ENCODE measurements at regions not wholly inside any gene's neighbourhood (a gene's known extent, or its start where the extent isn't known, plus 50 kb on each side); places are given as distances from the start of the nearest gene placed in this dataset.

DNA sequence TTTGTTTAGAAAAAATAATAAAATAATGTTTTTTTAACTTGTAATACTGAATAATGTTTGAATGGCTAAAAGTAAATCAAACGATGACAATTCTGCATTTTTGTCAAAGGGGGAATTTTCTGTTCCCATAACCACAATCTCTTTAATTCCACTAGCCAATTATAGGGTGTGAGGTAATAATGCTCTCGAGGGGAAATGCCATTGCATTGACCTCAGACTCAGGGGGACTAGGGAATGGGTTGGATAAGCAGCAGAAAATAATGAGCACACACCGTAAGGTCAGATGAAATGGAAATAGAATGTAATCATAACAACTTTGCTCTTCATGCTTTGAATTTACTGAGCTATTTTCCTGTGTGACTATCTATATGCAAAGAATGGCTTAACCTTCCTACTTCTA is 584.7 kb downstream of the RFPL4B start:
- no peak for TF ChIP-seq CTCF (IDR thresholded peaks at IDR 0.05 in 2 of 3, conservative IDR thresholded peaks at IDR 0.05 in 1 of 3; ENCODE audit: borderline replicate concordance in 1 of 3, insufficient read depth in 1 of 3, low read depth in 2 of 3, low read length in 2 of 3)
- TF ChIP-seq ZBTB33 (IDR thresholded peaks at IDR 0.05; ENCODE audit: extremely low read depth, insufficient replicate concordance, low read length), result no peak
- TF ChIP-seq, protein P1, sequence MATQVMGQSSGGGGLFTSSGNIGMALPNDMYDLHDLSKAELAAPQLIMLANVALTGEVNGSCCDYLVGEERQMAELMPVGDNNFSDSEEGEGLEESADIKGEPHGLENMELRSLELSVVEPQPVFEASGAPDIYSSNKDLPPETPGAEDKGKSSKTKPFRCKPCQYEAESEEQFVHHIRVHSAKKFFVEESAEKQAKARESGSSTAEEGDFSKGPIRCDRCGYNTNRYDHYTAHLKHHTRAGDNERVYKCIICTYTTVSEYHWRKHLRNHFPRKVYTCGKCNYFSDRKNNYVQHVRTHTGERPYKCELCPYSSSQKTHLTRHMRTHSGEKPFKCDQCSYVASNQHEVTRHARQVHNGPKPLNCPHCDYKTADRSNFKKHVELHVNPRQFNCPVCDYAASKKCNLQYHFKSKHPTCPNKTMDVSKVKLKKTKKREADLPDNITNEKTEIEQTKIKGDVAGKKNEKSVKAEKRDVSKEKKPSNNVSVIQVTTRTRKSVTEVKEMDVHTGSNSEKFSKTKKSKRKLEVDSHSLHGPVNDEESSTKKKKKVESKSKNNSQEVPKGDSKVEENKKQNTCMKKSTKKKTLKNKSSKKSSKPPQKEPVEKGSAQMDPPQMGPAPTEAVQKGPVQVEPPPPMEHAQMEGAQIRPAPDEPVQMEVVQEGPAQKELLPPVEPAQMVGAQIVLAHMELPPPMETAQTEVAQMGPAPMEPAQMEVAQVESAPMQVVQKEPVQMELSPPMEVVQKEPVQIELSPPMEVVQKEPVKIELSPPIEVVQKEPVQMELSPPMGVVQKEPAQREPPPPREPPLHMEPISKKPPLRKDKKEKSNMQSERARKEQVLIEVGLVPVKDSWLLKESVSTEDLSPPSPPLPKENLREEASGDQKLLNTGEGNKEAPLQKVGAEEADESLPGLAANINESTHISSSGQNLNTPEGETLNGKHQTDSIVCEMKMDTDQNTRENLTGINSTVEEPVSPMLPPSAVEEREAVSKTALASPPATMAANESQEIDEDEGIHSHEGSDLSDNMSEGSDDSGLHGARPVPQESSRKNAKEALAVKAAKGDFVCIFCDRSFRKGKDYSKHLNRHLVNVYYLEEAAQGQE (IDR thresholded peaks at IDR 0.05; ENCODE audit: low read depth), result no peak
- TF ChIP-seq POLR2A (IDR thresholded peaks at IDR 0.05; ENCODE audit: borderline replicate concordance, extremely low read depth, insufficient read depth, insufficient read length), result no peak
- TF ChIP-seq EGR1 (IDR thresholded peaks at IDR 0.05; ENCODE audit: low read depth), result no peak
- TF ChIP-seq ZFX (IDR thresholded peaks at IDR 0.05), result no peak
